GM12865 (cell line): ENCODE measurements at regions not wholly inside any gene's neighbourhood (a gene's known extent, or its start where the extent isn't known, plus 50 kb on each side); places are given as distances from the start of the nearest gene placed in this dataset.

ENCODE experiments used
- DNase-seq: peaks from one replicate; pipeline ENCODE4 v3.0.0; 2010; ENCODE audit warnings: low read depth
- H3K4me3 ChIP-seq: 2 replicates; pipeline ENCODE4 v1.5.1; 2011; ENCODE audit warnings: mild to moderate bottlenecking, low read depth, low read length, control low read depth
- CTCF ChIP-seq: IDR thresholded peaks from 2 replicates; pipeline ENCODE4 v1.5.1; 2011; ENCODE audit warnings: low read length, control low read depth, low read depth, inconsistent platforms; ENCODE audit not compliant: insufficient read depth; ENCODE audit errors: missing control alignments

- H3K4me3 ChIP-seq, result no peak overlapping the region
- DNase-seq, result peak; percentile 63
Measured at GRCh38 chr18:55096263-55096951, 137.1 kb upstream of the CCDC68 start.

GRCh38 chr18:55095584-55095983 is 136.3 kb upstream of the CCDC68 start:
- H3K4me3 ChIP-seq, result no peak overlapping the region
- TF ChIP-seq CTCF, result no peak
- no peak for DNase-seq

More at GRCh38 chr18:55096263-55096951, 137.1 kb upstream of the CCDC68 start:
- TF ChIP-seq CTCF, result peak; percentile 42

- no peak for TF ChIP-seq CTCF
- no peak overlapping the region for H3K4me3 ChIP-seq
- DNase-seq, result no peak
Measured at GRCh38 chr18:55093808-55094207, 134.5 kb upstream of the CCDC68 start.

- TF ChIP-seq CTCF, result no peak
- DNase-seq, result no peak
- H3K4me3 ChIP-seq, result no peak overlapping the region
Measured at GRCh38 chr18:55093295-55093694, 134.0 kb upstream of the CCDC68 start.

GRCh38 chr18:55092166-55092565 is 132.9 kb upstream of the CCDC68 start:
- no peak for DNase-seq
- TF ChIP-seq CTCF, result no peak
- H3K4me3 ChIP-seq, result no peak overlapping the region

- DNase-seq, result no peak
- no peak for TF ChIP-seq CTCF
- H3K4me3 ChIP-seq, result no peak overlapping the region
Measured at GRCh38 chr18:55090564-55091188, 131.4 kb upstream of the CCDC68 start.
